ENCODE measurements at regions not wholly inside any gene's neighbourhood (a gene's known extent, or its start where the extent isn't known, plus 50 kb on each side); places are given as distances from the start of the nearest gene placed in this dataset.

DNA sequence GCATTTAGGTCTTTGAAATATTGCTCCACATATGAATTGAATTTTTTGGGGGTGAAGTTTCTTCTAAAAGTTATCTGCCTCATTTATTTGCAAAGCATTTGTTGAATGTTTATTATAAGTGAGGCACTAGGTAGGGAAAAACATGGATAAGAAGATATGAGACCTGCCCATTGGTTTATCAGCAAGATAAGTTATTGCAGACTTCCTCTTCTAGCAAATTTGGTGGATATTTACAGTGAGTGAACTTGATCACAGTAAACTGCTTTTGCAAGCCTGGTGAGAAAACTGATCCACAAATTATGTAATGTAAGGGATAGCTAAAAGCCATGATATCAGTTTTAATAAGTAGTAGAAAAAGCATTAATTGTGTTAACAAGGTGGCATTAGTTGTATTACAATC is 364.8 kb downstream of the SOCS6 start:
- TF ChIP-seq TAF1 (IDR thresholded peaks at IDR 0.05; ENCODE audit: borderline replicate concordance, insufficient read depth, low read length) (no peak), SIN3A (IDR thresholded peaks at IDR 0.05; ENCODE audit: borderline replicate concordance, insufficient read depth, low read length) (no peak)

DNA sequence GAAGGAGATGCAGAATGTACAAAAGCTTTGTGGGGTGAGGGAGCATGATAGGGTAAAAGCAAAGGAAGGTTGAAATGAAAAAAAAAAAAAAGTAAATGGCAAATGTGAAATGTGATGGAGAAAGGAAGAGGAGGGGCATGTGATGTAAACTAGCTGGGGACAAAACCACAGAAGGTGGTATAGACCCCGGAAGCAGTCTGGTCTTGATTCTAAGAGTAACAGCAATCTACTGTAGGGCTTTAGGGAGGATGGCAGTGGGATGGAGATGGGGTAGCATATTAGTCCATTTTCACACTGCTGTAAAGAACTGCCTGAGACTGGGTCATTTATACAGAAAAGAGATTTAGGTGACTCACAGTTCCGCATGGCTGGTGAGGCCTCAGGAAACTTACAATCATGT is 362.0 kb downstream of the SOCS6 start:
- no peak for TF ChIP-seq SIN3A (IDR thresholded peaks at IDR 0.05; ENCODE audit: borderline replicate concordance, insufficient read depth, low read length)
- TF ChIP-seq FOXP2 (optimal IDR thresholded peaks at IDR 0.05; ENCODE audit: borderline replicate concordance, extremely low read depth, extremely low read length, insufficient read depth) = no peak
- no peak for TF ChIP-seq TAF1 (IDR thresholded peaks at IDR 0.05; ENCODE audit: borderline replicate concordance, insufficient read depth, low read length)
- TF ChIP-seq, protein P1, sequence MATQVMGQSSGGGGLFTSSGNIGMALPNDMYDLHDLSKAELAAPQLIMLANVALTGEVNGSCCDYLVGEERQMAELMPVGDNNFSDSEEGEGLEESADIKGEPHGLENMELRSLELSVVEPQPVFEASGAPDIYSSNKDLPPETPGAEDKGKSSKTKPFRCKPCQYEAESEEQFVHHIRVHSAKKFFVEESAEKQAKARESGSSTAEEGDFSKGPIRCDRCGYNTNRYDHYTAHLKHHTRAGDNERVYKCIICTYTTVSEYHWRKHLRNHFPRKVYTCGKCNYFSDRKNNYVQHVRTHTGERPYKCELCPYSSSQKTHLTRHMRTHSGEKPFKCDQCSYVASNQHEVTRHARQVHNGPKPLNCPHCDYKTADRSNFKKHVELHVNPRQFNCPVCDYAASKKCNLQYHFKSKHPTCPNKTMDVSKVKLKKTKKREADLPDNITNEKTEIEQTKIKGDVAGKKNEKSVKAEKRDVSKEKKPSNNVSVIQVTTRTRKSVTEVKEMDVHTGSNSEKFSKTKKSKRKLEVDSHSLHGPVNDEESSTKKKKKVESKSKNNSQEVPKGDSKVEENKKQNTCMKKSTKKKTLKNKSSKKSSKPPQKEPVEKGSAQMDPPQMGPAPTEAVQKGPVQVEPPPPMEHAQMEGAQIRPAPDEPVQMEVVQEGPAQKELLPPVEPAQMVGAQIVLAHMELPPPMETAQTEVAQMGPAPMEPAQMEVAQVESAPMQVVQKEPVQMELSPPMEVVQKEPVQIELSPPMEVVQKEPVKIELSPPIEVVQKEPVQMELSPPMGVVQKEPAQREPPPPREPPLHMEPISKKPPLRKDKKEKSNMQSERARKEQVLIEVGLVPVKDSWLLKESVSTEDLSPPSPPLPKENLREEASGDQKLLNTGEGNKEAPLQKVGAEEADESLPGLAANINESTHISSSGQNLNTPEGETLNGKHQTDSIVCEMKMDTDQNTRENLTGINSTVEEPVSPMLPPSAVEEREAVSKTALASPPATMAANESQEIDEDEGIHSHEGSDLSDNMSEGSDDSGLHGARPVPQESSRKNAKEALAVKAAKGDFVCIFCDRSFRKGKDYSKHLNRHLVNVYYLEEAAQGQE (IDR thresholded peaks at IDR 0.05; ENCODE audit: insufficient read depth in 1 of 2, low read depth in 2 of 2, low read length in 2 of 2) = no peak
- TF ChIP-seq POLR2AphosphoS5 (IDR thresholded peaks at IDR 0.05; ENCODE audit: low read depth, low read length) = no peak

DNA sequence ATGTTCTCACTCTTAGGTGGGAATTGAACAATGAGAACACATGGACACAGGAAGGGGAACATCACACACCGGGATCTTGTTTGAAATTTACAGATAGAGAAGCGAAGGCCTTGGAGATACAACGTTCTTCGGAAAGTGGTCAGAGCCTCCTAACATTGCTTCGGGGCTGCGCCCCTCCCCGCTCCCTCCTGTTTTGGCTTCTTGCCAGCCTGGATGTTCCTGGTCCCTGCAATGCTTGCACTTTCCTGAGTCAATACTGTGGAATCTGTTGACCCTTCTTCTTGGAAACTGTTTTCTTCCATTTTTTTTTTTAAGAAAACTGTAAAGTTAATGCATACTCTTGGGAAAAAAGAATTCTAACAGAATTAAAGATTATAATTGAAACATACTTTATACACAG is 360.8 kb downstream of the SOCS6 start:
- no peak for TF ChIP-seq SIN3A (IDR thresholded peaks at IDR 0.05; ENCODE audit: borderline replicate concordance, insufficient read depth, low read length)
- TF ChIP-seq, protein P1 (IDR thresholded peaks at IDR 0.05; ENCODE audit: insufficient read depth in 1 of 2, low read depth in 2 of 2, low read length in 2 of 2) = no peak

DNA sequence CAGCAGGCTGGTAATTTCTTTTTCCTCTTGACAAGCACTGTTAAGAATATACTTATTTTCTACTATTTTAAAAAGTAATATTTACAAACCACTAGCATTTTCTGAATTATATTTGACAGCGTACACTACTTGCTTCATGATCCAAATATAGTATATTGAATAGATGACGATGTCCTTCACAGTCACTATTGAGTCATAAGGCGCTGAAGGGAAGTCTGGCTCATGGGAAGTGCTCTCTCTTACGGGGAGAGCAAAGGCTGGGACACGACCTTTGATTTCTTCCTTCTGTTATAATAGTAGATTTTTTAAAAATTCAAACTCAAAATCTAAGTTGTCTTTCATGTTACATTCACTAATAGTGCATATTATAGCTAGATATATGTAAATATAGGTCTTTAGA is 357.1 kb downstream of the SOCS6 start:
- TF ChIP-seq SIN3A (IDR thresholded peaks at IDR 0.05; ENCODE audit: borderline replicate concordance, insufficient read depth, low read length) (no peak), POLR2AphosphoS5 (IDR thresholded peaks at IDR 0.05; ENCODE audit: low read depth, low read length) (no peak), FOXP2 (optimal IDR thresholded peaks at IDR 0.05; ENCODE audit: borderline replicate concordance, extremely low read depth, extremely low read length, insufficient read depth) (no peak), TAF1 (IDR thresholded peaks at IDR 0.05; ENCODE audit: borderline replicate concordance, insufficient read depth, low read length) (no peak)
- TF ChIP-seq, protein P1 (IDR thresholded peaks at IDR 0.05; ENCODE audit: insufficient read depth in 1 of 2, low read depth in 2 of 2, low read length in 2 of 2) = no peak

DNA sequence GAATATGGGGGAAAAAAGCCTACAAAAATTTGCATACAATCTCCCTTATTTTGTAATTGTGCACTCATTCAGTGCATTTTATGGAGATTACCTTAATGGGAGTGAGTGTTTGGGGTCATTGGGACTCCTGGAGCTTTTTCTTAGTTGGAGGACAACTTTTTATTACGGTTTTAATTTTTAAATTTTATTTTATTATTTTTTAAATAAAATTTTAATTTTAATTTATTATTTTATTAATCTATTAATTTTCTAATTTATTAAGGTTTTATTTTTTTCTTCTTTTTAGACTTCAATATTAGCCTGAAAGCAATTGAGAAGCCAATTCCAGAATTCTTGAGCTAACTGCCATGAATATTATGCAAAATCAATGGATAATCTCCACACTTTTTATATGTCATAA is 355.0 kb downstream of the SOCS6 start:
- TF ChIP-seq SIN3A (IDR thresholded peaks at IDR 0.05; ENCODE audit: borderline replicate concordance, insufficient read depth, low read length) (no peak), FOXP2 (optimal IDR thresholded peaks at IDR 0.05; ENCODE audit: borderline replicate concordance, extremely low read depth, extremely low read length, insufficient read depth) (no peak), POLR2AphosphoS5 (IDR thresholded peaks at IDR 0.05; ENCODE audit: low read depth, low read length) (no peak), TAF1 (IDR thresholded peaks at IDR 0.05; ENCODE audit: borderline replicate concordance, insufficient read depth, low read length) (no peak)
- TF ChIP-seq, protein P1 (IDR thresholded peaks at IDR 0.05; ENCODE audit: insufficient read depth in 1 of 2, low read depth in 2 of 2, low read length in 2 of 2) = no peak

Measured in PFSK-1 (cell line).